ENCODE measurements at regions not wholly inside any gene's neighbourhood (a gene's known extent, or its start where the extent isn't known, plus 50 kb on each side); places are given as distances from the start of the nearest gene placed in this dataset.

DNA sequence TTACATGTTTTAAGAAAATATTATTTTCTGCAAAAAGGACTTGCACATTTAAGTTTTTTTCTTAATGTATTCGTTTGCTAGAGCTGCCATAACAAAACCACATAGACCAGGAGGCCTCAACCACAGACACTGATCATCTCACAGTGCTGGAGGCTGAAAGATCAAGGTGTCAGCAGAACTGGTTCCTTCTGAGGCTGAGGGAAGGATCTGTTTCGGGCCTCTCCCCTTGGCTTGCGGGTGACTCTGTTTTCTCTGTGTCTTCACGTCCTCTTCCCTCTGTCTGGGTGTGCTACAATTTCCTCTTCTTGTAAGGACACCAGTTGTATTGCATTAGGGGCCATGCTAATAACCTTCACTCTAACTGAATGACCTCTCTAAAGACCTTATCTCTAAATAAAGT lies 364.2 kb downstream of the IRS2 start:
- no peak overlapping the region for H3K4me3 ChIP-seq
- intact Hi-C loops (cut with DNase I) = no loop called here
- no peaks in the 10 kb centered on the region for H3K4me1 ChIP-seq
- no peaks in the 10 kb centered on the region for H3K36me3 ChIP-seq
- H3K27ac ChIP-seq = no peak overlapping the region
- DNase-seq (ENCODE audit: extremely low spot score in 2 of 2) = no peak
- H3K27me3 ChIP-seq = no peaks in the 10 kb centered on the region
- no peaks in the 10 kb centered on the region for H3K9me3 ChIP-seq
- TF ChIP-seq POLR2AphosphoS5 (IDR thresholded peaks at IDR 0.05; ENCODE audit: insufficient read depth in 1 of 2, low read depth in 1 of 2) (no peak), POLR2A (IDR thresholded peaks at IDR 0.05) (no peak)
- TF ChIP-seq, protein P1, sequence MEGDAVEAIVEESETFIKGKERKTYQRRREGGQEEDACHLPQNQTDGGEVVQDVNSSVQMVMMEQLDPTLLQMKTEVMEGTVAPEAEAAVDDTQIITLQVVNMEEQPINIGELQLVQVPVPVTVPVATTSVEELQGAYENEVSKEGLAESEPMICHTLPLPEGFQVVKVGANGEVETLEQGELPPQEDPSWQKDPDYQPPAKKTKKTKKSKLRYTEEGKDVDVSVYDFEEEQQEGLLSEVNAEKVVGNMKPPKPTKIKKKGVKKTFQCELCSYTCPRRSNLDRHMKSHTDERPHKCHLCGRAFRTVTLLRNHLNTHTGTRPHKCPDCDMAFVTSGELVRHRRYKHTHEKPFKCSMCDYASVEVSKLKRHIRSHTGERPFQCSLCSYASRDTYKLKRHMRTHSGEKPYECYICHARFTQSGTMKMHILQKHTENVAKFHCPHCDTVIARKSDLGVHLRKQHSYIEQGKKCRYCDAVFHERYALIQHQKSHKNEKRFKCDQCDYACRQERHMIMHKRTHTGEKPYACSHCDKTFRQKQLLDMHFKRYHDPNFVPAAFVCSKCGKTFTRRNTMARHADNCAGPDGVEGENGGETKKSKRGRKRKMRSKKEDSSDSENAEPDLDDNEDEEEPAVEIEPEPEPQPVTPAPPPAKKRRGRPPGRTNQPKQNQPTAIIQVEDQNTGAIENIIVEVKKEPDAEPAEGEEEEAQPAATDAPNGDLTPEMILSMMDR (IDR thresholded peaks at IDR 0.05) = no peak

DNA sequence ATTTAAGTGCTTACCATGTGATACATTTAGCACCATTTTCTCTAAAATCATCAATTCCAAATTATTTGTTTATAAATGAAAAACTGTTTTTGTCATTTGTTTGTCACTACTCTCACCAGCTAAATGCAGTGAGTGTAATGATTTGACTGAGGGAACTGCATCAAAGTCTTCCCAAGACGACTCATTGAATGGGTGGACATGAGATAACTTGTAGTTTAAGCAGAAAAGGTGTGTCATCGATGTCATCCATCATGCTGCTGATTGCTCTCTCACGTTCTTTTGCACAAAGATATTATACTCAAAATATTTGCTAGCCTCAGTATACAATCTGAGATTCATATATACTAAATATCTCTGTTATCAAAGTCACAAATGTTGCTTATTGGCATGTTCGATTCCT lies 366.5 kb downstream of the IRS2 start:
- DNase-seq (ENCODE audit: extremely low spot score in 2 of 2) = no peak
- H3K27me3 ChIP-seq = no peaks in the 10 kb centered on the region
- H3K4me3 ChIP-seq = no peak overlapping the region
- no peaks in the 10 kb centered on the region for H3K4me1 ChIP-seq
- no peaks in the 10 kb centered on the region for H3K36me3 ChIP-seq
- intact Hi-C loops (cut with DNase I) = no loop called here
- no peak overlapping the region for H3K27ac ChIP-seq
- H3K9me3 ChIP-seq = no peaks in the 10 kb centered on the region
- TF ChIP-seq POLR2A (IDR thresholded peaks at IDR 0.05) (no peak), POLR2AphosphoS5 (IDR thresholded peaks at IDR 0.05; ENCODE audit: insufficient read depth in 1 of 2, low read depth in 1 of 2) (no peak)
- TF ChIP-seq, protein P1 (IDR thresholded peaks at IDR 0.05) = no peak

DNA sequence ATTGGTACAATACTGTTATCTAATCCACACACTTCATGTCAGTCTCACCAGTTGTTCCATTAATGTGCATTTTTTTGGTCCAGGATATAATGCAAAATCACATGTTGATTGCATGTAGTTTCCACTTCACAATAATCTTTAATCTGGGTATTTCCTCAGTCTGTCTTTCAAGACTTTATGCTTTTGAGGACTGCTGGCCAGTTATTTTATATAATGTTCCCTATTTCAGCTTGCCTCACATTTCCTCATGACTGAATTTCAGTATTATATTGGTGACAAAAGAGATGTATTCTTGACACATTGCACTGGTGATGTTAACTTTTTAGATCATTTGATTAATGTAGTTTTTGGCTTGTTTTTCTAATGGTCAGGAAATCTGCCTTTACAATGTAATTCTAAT lies 368.3 kb downstream of the IRS2 start:
- intact Hi-C loops (cut with DNase I) = no loop called here
- Histone ChIP-seq H3K4me1 (no peaks in the 10 kb centered on the region), H3K36me3 (no peaks in the 10 kb centered on the region), H3K27ac (no peak overlapping the region), H3K4me3 (no peak overlapping the region), H3K27me3 (no peaks in the 10 kb centered on the region), H3K9me3 (no peaks in the 10 kb centered on the region)
- TF ChIP-seq POLR2A (IDR thresholded peaks at IDR 0.05) = no peak
- TF ChIP-seq, protein P1 (IDR thresholded peaks at IDR 0.05) = no peak
- no peak for TF ChIP-seq POLR2AphosphoS5 (IDR thresholded peaks at IDR 0.05; ENCODE audit: insufficient read depth in 1 of 2, low read depth in 1 of 2)
- no peak for DNase-seq (ENCODE audit: extremely low spot score in 2 of 2)

DNA sequence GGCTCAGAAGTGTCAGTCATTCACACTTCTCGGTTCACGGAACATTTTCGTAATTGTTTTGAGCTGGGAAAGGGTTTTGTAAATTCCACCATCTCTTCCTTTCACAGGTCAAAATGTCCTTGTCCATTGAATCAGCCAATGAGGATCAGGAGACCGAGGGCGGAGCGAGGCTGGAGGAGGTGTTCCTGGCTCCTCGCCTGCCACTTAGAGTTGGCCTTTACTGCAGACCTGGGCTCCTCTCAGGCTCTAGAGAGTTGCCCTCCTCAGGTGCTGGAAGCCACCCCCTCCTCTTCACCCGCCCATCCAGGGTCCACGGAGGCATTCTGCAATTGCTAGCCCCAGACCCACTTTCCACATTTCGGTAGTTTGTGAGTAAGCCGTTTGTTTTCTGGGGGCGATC lies 370.4 kb downstream of the IRS2 start:
- H3K27me3 ChIP-seq = no peaks in the 10 kb centered on the region
- intact Hi-C loops (cut with DNase I) = no loop called here
- no peak overlapping the region for H3K4me3 ChIP-seq
- TF ChIP-seq POLR2A (IDR thresholded peaks at IDR 0.05) (no peak), POLR2AphosphoS5 (IDR thresholded peaks at IDR 0.05; ENCODE audit: insufficient read depth in 1 of 2, low read depth in 1 of 2) (no peak)
- TF ChIP-seq, protein P1 (IDR thresholded peaks at IDR 0.05) = no peak
- H3K36me3 ChIP-seq = no peaks in the 10 kb centered on the region
- DNase-seq (ENCODE audit: extremely low spot score in 2 of 2) = no peak
- no peaks in the 10 kb centered on the region for H3K4me1 ChIP-seq
- no peak overlapping the region for H3K27ac ChIP-seq
- no peaks in the 10 kb centered on the region for H3K9me3 ChIP-seq

DNA sequence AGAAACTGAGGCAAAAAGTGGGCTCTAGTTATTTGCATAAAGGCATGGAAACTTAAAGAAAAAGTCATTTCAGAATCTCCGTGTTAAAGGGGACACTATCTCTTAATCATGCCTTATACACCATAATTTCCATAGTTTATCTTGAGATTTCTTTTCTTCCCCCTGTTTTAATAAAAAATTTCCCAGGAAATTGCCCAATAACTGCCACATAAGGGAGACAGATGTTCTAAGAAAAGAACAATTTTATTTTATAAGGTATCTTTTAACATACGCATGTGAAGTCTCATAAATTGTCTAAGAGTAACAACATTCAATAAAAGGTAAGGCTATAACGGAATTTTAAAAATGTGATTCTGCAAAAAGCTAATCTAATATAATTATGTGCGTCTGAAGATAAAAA lies 371.3 kb downstream of the IRS2 start:
- intact Hi-C loops (cut with DNase I) = no loop called here
- no peak overlapping the region for H3K4me3 ChIP-seq

More for the DNA sequence above, 371.3 kb downstream of the IRS2 start:
- no peak overlapping the region for H3K27ac ChIP-seq
- DNase-seq (ENCODE audit: extremely low spot score in 2 of 2) = no peak
- H3K4me1 ChIP-seq = no peaks in the 10 kb centered on the region
- no peaks in the 10 kb centered on the region for H3K36me3 ChIP-seq
- H3K27me3 ChIP-seq = no peaks in the 10 kb centered on the region
- TF ChIP-seq POLR2AphosphoS5 (IDR thresholded peaks at IDR 0.05; ENCODE audit: insufficient read depth in 1 of 2, low read depth in 1 of 2) (no peak), POLR2A (IDR thresholded peaks at IDR 0.05) (no peak)
- H3K9me3 ChIP-seq = no peaks in the 10 kb centered on the region

Data from vagina (tissue), 2 donors.